Astrocyte of the hippocampus (primary cell): ENCODE measurements at regions not wholly inside any gene's neighbourhood (a gene's known extent, or its start where the extent isn't known, plus 50 kb on each side); places are given as distances from the start of the nearest gene placed in this dataset.

Source experiments
- DNase-seq: peaks from one replicate; pipeline ENCODE4 v3.0.0; 2011; ENCODE audit warnings: low read depth, low spot score

GRCh38 chrX:82081027-82081426 lies 879.1 kb downstream of the SH3BGRL start:
- DNase-seq, result no peak

DNA sequence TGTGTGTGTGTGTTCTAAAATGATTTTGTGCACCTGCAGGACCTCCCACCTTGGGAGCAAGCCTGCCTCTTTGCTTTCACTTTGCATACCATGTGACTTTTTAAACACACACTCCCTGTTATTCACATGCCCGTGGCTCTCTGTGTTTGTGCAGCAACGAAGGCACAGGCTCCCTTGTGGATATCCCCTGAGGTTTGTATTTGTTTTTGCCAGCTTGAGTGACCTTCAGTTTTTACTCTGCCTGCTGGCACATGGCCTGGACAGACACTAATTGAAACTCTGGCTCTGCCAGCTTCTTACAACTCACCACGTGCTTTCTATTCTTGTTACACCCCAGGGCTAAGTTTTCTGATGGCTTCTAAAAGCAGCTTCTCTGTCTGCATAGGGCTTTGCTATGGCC lies 885.8 kb downstream of the SH3BGRL start:
- DNase-seq, result no peak

- no peak for DNase-seq
Measured at GRCh38 chrX:82092307-82092706, 890.4 kb downstream of the SH3BGRL start.

DNA sequence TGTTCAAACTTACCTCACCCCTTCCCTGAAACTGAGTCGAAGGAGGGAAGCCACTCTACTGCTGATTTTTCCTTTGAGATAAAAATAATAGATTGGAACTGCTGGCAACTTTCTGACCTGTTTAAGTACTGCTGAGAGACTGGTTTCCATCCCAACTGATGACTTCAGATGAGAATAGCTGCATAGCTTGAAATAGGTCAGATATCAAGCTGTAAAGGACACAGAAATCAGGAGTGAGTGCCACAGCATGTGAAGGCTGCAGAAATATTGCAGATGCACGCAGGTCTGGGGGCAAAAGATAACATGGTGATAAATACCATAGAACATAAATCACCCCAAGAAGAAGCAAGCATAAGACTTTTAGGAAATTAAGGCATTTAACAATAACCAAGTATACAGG lies 923.2 kb downstream of the SH3BGRL start:
- no peak for DNase-seq

DNA sequence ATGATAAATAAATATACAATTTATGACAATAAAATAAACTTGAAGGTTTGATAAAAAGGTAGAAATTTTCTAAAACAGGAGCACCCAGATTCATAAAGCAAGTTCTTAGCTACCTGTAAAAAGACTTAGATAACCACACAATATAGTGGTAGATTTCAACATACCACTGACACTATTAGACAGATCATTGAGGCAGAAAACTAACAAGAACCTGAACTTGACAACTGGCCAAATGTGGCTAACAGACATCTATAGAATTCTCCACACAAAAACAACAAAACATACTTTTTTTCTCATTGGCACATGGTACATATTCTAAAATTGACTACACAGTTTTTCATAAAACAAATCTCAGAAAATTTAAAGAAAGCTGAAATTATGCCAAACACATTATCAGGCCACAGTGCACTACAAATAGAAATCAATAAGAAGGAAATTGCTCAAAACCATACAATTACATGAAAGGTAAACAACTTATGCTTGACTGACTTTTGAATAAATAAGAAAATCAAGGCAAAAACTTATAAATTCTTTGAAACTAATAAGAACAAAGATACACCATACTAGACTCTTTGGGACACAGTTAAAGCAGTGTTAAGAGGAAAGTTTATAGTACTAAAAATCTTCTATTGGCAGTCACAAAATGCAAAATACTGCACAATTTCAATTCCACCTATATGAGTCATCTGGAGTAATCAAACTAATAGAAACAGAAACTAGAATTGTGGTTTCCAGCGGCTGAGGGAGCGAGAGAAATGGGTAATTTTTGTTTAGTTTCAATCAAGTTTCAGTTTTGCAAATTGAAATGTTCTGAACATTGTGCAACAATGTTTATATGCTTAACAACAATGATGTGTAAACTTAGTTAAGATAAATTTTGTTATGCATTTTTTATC lies 925.6 kb downstream of the SH3BGRL start:
- DNase-seq, result no peak

- no peak for DNase-seq
Measured at GRCh38 chrX:82134378-82134777, 932.5 kb downstream of the SH3BGRL start.

GRCh38 chrX:82141942-82142341 lies 940.0 kb downstream of the SH3BGRL start:
- DNase-seq, result no peak

GRCh38 chrX:82161195-82161594 lies 959.3 kb downstream of the SH3BGRL start:
- DNase-seq, result no peak

DNA sequence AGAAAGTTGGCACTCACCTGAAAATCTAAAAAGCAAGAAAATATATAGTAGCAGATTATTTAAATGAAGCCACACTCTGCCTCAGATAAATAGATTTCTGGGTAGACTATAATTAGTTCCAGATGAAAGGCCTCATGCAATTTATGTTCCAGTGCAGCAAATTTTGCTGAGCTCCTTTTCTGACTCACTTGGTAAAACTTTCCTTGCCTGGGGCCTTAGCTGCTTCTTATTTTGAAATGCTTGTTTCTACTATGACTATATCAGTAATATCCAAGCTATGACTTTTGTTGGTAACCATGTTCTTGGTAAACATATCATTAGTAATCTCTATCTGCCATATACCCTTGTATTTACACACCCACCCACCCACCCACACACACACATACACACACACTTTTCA lies 961.8 kb downstream of the SH3BGRL start:
- DNase-seq, result no peak

DNA sequence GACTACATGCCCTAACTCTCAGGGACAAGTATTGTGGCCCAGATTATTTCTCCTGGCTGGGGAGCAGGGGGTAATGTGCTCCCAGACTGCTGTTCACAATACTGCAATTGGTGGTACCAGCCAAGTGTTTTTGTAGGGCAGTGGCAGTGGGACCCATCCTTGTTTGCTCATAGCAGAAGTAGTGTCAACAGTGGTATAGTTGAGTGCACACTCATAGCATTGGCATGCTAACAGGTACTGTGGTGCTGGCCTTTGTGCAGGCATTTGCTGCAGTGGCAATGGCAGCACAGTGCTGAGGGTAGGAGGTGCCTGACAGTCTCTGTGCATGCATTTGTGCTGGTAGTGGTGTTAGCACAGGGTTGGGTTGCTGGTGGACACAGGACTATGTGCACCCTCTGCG lies 995.0 kb downstream of the SH3BGRL start:
- no peak for DNase-seq

- no peak for DNase-seq
Measured at GRCh38 chrX:82208975-82209374, 1007.1 kb downstream of the SH3BGRL start.

- DNase-seq, result no peak
Measured at GRCh38 chrX:82218361-82218760, 1016.5 kb downstream of the SH3BGRL start.

DNA sequence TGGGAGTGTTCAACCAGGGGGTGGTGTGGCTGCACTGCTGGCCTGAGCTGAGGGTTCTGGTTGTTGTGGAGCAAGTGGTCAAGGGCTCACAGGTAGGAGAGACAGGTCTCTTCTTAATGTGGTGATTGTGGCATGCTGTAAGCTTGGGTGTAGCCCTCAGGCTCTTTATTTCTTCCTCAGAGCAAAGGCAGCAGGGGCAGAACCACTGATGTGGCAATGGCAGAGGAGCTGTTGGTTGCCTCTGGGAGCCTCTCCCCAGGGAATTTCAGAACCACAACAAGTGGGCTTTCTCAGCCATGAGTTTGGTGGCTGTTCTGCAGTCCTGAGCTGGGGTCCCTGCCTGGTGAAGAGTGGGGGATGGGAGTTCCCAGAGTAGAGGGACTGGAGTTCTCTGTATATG lies 1017.2 kb downstream of the SH3BGRL start:
- DNase-seq, result no peak

DNA sequence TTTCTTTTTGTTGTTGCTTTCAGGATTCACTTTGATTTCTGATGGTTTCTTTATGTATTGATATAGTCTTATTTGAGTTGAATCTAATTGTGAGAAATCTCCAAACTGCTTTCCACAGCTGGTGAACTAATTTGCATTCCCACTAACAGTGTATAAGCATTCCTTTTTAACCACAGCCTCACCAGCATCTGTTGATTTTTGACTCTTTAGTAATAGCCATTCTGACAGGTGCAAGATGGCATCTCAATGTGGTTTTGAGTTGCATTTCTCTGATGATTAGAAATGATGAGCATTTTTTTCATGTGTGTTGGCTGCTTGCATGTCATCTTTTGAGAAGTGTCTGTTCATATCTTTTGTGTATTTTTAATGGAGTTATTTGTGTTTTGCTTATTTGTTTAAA lies 1023.1 kb downstream of the SH3BGRL start:
- DNase-seq, result no peak

DNA sequence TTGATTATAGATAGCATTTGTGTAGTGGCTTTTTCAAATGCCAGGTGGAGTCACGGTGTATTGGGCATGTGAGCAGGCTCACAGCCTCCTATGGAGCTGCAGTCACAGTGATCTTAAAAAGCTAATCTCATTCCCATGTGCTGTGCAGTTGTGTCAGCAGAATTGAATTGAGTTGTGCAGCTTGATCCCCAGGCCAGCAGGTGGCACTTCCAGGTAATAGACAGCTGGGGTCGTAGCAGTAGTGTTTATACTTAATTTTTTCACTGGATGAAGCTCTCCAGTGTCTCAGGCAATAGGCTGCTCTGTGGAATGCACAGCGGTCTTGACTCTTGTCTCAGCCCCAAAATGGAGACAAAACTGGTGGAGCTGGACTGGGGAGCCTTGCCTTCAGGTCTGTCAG lies 1028.1 kb downstream of the SH3BGRL start:
- no peak for DNase-seq

GRCh38 chrX:82232679-82233078 lies 1030.8 kb downstream of the SH3BGRL start:
- DNase-seq, result no peak

DNA sequence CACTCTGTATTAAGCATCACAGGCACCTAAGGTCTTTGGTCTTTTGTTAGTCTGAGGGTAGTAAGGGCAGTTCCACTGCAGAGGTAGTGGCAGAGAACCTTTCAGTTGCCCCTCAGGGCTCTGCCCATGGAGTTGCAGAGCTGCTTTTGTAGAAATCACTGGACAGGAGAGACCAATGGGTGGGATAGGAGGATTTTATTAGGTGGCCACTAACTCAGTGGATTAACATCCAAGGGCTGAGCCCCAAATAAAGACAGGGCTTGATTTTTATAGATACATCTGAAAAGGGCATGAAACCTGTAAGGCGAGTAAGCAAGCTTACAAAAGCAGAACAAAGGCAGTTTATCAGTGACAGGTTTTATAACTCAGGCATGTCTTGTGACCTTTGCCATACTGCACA lies 1035.4 kb downstream of the SH3BGRL start:
- DNase-seq, result no peak
